ENCODE measurements at regions not wholly inside any gene's neighbourhood (a gene's known extent, or its start where the extent isn't known, plus 50 kb on each side); places are given as distances from the start of the nearest gene placed in this dataset.

DNA sequence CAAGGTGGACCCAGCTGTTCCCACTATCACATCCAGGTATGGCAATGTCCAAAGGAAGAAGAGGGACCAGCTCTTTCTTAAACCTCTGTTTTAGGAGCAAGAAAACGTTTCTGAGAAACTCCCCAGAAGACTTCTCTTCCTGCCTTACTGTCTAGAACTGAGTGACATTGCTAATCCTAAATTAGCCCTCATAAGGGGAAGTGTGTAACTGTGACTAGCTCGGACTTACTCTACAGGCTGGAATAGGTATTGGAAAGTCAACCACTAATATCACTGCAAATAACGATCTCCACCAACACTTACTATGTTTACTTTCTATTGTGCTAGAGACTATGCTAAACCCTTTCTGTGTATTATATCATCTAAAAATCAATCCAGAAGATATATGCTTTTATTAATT, 49.9 kb upstream of the RELN start (continued):
- TF ChIP-seq CHD1 (IDR thresholded peaks at IDR 0.05; ENCODE audit: low read depth, low read length) (no peak), SMAD5 (IDR thresholded peaks at IDR 0.05; ENCODE audit: low read depth) (no peak), TAF1 (IDR thresholded peaks at IDR 0.05; ENCODE audit: borderline replicate concordance, low read depth, low read length) (no peak)
- TF ChIP-seq, protein P1, sequence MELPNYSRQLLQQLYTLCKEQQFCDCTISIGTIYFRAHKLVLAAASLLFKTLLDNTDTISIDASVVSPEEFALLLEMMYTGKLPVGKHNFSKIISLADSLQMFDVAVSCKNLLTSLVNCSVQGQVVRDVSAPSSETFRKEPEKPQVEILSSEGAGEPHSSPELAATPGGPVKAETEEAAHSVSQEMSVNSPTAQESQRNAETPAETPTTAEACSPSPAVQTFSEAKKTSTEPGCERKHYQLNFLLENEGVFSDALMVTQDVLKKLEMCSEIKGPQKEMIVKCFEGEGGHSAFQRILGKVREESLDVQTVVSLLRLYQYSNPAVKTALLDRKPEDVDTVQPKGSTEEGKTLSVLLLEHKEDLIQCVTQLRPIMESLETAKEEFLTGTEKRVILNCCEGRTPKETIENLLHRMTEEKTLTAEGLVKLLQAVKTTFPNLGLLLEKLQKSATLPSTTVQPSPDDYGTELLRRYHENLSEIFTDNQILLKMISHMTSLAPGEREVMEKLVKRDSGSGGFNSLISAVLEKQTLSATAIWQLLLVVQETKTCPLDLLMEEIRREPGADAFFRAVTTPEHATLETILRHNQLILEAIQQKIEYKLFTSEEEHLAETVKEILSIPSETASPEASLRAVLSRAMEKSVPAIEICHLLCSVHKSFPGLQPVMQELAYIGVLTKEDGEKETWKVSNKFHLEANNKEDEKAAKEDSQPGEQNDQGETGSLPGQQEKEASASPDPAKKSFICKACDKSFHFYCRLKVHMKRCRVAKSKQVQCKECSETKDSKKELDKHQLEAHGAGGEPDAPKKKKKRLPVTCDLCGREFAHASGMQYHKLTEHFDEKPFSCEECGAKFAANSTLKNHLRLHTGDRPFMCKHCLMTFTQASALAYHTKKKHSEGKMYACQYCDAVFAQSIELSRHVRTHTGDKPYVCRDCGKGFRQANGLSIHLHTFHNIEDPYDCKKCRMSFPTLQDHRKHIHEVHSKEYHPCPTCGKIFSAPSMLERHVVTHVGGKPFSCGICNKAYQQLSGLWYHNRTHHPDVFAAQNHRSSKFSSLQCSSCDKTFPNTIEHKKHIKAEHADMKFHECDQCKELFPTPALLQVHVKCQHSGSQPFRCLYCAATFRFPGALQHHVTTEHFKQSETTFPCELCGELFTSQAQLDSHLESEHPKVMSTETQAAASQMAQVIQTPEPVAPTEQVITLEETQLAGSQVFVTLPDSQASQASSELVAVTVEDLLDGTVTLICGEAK (IDR thresholded peaks at IDR 0.05; ENCODE audit: borderline replicate concordance) = no peak
- TF ChIP-seq, protein P2, sequence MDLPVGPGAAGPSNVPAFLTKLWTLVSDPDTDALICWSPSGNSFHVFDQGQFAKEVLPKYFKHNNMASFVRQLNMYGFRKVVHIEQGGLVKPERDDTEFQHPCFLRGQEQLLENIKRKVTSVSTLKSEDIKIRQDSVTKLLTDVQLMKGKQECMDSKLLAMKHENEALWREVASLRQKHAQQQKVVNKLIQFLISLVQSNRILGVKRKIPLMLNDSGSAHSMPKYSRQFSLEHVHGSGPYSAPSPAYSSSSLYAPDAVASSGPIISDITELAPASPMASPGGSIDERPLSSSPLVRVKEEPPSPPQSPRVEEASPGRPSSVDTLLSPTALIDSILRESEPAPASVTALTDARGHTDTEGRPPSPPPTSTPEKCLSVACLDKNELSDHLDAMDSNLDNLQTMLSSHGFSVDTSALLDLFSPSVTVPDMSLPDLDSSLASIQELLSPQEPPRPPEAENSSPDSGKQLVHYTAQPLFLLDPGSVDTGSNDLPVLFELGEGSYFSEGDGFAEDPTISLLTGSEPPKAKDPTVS (IDR thresholded peaks at IDR 0.05; ENCODE audit: low read depth, low read length) = no peak
